Urinary bladder (tissue), 3 donors: ENCODE measurements at regions not wholly inside any gene's neighbourhood (a gene's known extent, or its start where the extent isn't known, plus 50 kb on each side); places are given as distances from the start of the nearest gene placed in this dataset.

Experiments used
- DNase-seq: peaks from one replicate; pipeline ENCODE4 v3.0.0-alpha.2; 2015; ENCODE audit errors: extremely low spot score
- H3K27ac ChIP-seq: one replicate; pipeline ENCODE4 v1.5.1; 2013; ENCODE audit warnings: low read depth, mild to moderate bottlenecking, moderate library complexity
- H3K36me3 ChIP-seq: one replicate; pipeline ENCODE4 v1.6.1; 2013; ENCODE audit warnings: mild to moderate bottlenecking, moderate library complexity; ENCODE audit not compliant: insufficient read depth
- H3K4me1 ChIP-seq: one replicate; pipeline ENCODE4 v1.6.1; 2013; ENCODE audit warnings: mild to moderate bottlenecking, moderate library complexity; ENCODE audit not compliant: insufficient read depth
- H3K4me3 ChIP-seq: one replicate; pipeline ENCODE4 v1.5.1; 2013; ENCODE audit warnings: low read depth, low read length
- WGBS: extraction: QIAGEN DNeasy Blood & Tissue Kit; methylation state at CpG from one replicate; pipeline ENCODE4 v1.1.7; 2013; 5-methylcytosine and 5-hydroxymethylcytosine counted together
- donor health status: healthy with polysubstance abuse.
- donor health status: healthy.

DNA sequence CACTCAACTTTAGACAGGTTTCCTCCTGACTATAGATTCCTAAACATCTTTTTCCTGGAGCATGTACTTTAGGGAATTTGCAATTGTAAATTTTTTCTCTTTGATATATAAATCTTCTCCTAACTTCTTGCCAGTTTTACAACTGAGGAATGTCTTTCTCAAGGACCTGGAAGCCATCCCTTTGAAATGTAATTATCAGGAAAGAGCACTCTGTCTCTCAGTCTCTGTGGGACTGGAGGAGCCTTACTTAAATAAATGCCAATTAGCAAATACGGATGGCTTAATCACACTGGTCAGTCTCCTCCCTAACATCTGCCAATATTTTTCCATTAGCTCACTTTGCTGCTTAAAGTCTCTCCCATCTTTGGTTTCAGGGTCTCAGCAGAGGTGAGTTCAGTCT is 344.3 kb upstream of the ARRDC3 start:
- DNase-seq = no peak
- no peaks in the 10 kb centered on the region for H3K4me1 ChIP-seq
- H3K36me3 ChIP-seq = no peaks in the 10 kb centered on the region
- no peak overlapping the region for H3K27ac ChIP-seq
- 12% methylated on average over 1 of the region's 1 CpG for WGBS
- no peak overlapping the region for H3K4me3 ChIP-seq

DNA sequence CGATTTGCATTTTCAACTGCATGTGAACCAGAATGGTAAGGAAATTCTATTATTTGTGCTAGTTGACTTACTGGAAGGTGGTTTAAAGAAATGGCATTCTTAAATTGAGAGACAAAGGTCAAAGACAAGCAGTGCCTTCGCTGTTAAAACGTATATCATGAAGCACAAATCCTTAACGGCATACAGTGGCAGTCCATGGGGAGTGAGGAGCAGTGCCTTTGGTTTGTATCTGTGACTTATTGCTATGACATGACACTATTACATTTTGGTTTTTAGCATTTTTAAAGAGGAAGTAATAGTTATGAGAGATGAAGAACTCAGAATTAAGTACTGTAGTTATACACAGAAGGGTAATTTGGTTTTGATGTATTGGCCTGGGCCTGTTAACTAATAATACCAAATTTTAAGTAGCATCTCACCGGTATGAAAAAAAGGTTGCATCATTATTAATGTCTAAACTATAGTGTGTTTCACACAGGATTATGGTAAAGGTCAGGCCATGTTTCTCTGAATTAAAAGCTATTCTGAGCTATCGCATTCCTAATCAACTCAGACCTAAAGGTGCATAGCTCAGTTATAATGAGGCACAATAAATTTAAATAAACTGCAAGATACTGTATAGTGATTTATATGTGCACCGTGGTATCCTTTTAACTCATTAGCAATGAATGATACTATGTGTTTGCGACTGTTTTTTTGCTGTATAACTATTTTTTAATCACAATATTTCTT is 339.8 kb upstream of the ARRDC3 start:
- Histone ChIP-seq H3K4me3 (no peak overlapping the region), H3K27ac (no peak overlapping the region)
- WGBS = 80% methylated on average over 8 of the region's 8 CpGs

DNA sequence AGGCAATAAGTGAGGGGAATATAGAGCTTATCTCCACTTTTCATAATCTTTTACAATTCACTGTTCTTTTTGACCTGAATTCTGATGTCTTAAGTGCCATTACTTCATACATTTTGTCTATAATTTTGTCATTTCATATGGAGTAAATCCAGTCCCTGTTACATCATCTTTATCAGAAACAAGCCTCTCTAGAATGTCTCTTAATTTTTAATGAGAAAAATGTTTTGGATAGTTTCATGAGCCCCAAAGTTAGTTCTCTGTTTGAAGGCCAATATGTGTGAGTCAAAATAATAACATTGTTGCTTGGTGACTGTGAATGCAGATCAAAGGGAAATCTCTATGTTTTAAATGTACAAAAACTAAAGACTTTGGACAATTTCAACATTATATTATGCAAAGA is 329.6 kb upstream of the ARRDC3 start:
- H3K4me1 ChIP-seq = no peaks in the 10 kb centered on the region
- DNase-seq = no peak
- no peak overlapping the region for H3K27ac ChIP-seq
- H3K4me3 ChIP-seq = no peak overlapping the region
- no peaks in the 10 kb centered on the region for H3K36me3 ChIP-seq

More for the DNA sequence above, 339.8 kb upstream of the ARRDC3 start:
- no peak for DNase-seq
- no peaks in the 10 kb centered on the region for H3K4me1 ChIP-seq
- H3K36me3 ChIP-seq = no peaks in the 10 kb centered on the region

DNA sequence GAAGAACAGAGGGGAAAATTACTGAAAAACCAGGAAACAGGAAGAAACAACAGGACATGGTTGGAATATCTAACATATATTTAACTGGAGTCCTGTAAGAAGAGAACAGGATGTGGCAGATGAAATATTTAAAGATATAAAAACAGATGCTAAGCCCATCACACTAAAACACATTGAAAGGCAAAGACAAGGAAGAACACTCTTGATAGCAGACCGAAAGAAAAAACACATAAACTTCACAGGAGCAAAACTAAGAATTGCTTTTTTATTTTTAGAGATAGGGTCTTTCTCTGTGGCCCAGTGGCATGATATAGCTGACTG is 324.4 kb upstream of the ARRDC3 start:
- Histone ChIP-seq H3K36me3 (no peaks in the 10 kb centered on the region), H3K27ac (no peak overlapping the region), H3K4me1 (no peaks in the 10 kb centered on the region), H3K4me3 (no peak overlapping the region)
- no peak for DNase-seq
- 47% methylated on average over 1 of the region's 1 CpG for WGBS

DNA sequence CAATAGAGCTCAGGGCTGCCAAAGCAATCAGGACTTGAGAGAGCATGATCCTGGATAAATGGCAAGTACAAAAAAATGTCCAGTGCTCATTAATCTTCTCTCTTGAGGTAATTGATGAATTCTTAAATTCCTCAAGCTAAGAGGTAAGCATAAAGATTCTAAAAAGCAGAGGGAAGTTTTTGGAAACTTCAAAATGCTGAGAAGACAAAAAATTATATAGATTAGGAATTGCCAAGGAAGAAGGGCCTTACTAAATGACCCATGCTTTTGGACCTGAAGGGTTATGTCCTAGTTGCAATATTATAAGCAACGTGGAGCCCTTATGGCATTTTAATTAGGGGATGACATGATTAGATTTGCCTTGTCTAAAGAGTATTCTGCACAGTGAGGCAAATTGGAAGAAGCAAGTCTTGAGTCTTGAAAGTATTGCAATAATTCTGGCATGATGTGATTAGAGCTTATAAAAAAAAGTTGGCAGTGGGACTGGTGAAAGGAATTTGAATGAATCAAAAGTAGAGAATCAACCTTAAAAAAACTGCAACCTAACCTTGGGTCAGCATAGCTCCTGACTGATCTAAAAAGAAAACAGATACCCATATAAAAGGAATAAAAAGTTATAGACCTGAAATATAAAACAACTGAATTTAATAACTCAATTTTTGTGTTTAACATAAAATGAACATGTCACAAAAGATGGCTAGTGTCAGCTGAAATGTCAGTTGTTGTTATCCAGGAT is 323.8 kb upstream of the ARRDC3 start:
- DNase-seq = no peak
- 14% methylated on average over 1 of the region's 1 CpG for WGBS
- Histone ChIP-seq H3K4me1 (no peaks in the 10 kb centered on the region), H3K4me3 (no peak overlapping the region), H3K36me3 (no peaks in the 10 kb centered on the region), H3K27ac (no peak overlapping the region)

DNA sequence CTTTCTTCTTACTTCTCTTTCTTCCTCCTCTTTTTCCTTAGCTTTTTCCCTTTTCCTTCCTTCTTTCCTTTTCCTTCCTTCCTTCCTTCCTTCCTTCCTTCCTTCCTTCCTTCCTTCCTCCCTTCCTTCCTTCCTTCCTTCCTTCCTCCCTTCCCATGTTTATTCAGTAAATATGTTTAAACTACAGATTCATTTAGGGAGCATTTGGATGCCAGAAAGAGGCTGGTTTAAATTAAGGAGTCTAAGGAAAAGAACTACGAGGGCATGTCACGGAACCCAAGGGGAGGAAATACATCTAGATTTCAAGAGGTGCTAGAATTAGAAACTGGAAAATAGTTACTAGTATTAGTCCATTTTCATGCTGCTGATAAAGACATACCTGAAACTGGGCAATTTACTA is 320.0 kb upstream of the ARRDC3 start:
- Histone ChIP-seq H3K4me3 (no peak overlapping the region), H3K27ac (no peak overlapping the region), H3K4me1 (no peaks in the 10 kb centered on the region), H3K36me3 (no peaks in the 10 kb centered on the region)
- 91% methylated on average over 2 of the region's 2 CpGs for WGBS
- DNase-seq = no peak

DNA sequence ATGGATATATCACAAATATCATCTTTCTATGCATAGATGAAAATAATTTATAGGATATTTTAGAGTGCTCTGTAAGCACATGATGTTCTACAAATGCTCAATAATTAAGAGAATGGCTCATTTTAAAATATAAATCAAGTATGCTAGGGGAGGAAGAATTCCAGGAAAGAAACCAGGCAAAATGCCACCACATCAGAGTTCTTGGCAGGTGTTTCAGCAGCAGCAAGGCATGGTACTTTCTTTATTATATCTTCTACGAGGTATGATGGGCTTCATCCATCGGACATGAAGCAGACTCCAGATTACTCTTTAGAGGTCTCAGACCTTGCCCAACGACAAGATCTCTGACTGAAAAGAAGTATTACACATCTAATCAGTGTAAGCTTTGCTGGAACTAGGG is 316.3 kb upstream of the ARRDC3 start:
- DNase-seq = no peak
- Histone ChIP-seq H3K4me3 (no peak overlapping the region), H3K4me1 (no peaks in the 10 kb centered on the region), H3K27ac (no peak overlapping the region), H3K36me3 (no peaks in the 10 kb centered on the region)
- 77% methylated on average over 3 of the region's 3 CpGs for WGBS

DNA sequence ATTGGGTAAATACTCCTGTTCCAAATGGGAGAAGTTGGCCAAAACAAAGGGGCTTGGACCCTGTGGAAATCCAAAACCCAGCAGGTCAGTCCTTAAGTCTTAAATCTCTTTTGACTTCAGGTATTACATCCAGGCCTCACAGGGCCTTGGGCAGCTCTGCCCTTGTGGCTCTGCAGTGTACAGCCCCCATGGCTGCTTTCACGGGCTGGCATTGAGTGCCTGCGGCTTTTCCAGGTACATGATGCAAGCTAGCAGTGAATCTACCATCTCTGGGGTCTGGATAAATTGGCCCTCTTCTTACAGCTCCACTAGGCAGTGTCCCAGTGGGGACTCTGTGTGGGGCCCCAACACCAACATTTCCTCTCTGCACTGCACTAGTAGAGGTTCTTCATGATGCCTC is 308.5 kb upstream of the ARRDC3 start:
- 95% methylated on average over 2 of the region's 2 CpGs for WGBS
- no peaks in the 10 kb centered on the region for H3K36me3 ChIP-seq
- H3K27ac ChIP-seq = no peak overlapping the region
- no peaks in the 10 kb centered on the region for H3K4me1 ChIP-seq
- no peak overlapping the region for H3K4me3 ChIP-seq
- no peak for DNase-seq

DNA sequence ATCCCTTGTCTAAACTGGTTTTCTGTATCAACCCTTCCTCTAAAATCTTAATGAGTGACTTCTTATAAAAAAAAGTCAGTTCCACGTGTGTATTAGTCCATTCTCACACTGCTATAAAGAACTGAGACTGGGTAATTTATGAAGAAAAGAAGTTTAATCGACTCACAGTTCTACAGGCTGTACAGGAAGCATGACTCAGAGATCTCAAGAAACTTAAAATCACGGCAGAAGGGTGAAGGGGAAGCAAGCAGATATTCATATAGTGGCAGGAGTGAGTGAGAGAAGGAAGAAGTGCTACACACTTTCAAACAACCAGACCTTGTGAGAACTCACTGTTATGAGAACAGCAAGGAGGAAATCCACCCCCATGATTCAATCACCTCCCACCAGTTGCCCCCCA is 307.8 kb upstream of the ARRDC3 start:
- H3K27ac ChIP-seq = no peak overlapping the region
- no peak for DNase-seq
- WGBS = 69% methylated on average over 3 of the region's 3 CpGs
- H3K4me3 ChIP-seq = no peak overlapping the region
- H3K36me3 ChIP-seq = no peaks in the 10 kb centered on the region
- H3K4me1 ChIP-seq = no peaks in the 10 kb centered on the region

DNA sequence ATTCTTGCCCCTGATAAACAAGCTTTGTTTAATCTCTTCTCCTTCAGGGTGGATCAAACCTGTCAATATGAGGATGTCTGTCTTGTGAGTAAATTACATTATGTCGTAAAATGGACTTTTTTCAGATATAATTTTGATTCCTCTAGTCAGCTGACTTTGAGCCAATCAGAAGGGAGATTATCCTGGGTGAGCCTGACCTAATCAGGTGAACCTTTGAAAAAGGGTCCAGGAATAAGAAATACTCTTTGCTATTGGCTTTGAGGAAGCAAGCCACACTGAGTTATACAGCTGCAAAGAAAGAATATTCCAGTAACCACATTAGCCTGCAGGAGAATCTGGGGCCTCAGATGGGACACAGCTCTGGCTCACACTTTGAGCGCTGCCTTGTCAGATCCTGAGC is 304.3 kb upstream of the ARRDC3 start:
- WGBS = 82% methylated on average over 2 of the region's 2 CpGs

DNA sequence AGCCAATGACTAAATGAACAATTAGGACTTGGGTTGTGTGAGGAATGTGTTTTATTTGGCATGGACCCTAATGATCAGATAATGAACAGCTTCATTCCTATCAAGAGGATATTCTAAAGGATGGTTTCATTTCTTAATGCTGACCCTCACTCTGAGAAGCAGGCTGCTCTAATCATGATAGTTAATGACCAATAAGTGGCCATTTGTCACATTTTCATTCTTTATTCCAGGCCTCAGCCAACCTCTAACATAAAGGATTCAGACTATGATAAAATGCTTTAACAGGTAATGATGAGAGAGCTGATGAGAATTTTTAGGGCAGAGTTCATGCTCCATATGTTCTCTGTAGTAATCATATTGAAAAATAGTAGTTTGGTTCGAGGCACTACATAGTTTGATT is 301.5 kb upstream of the ARRDC3 start:
- no peak for DNase-seq
- H3K36me3 ChIP-seq = no peaks in the 10 kb centered on the region
- H3K27ac ChIP-seq = no peak overlapping the region
- H3K4me3 ChIP-seq = no peak overlapping the region
- 73% methylated on average over 1 of the region's 1 CpG for WGBS
- no peaks in the 10 kb centered on the region for H3K4me1 ChIP-seq

More for the DNA sequence above, 304.3 kb upstream of the ARRDC3 start:
- Histone ChIP-seq H3K36me3 (no peaks in the 10 kb centered on the region), H3K27ac (no peak overlapping the region), H3K4me3 (no peak overlapping the region), H3K4me1 (no peaks in the 10 kb centered on the region)
- no peak for DNase-seq

DNA sequence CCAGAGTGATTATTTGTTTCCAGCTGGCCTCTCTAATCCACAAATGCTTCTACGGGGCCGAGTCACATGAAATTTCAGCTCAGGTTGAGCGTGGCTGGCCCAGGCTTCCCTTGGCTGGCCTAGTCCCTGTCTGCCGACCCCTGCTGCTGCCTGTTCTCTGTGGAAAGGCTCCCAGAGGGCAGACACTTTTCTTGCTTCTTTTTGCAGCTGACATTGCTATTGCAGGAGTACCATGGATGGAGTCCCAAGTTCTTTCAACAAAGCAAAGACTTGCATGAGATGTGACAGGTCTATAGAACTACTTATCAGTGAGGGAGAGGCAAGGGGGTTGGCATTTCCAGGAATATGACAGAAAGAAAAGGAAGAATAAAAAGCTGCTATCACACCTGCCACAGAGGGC is 287.4 kb upstream of the ARRDC3 start:
- H3K4me1 ChIP-seq = no peaks in the 10 kb centered on the region
- no peaks in the 10 kb centered on the region for H3K36me3 ChIP-seq
- no peak overlapping the region for H3K4me3 ChIP-seq
- WGBS = 22% methylated on average over 4 of the region's 4 CpGs
- no peak overlapping the region for H3K27ac ChIP-seq
- no peak for DNase-seq

DNA sequence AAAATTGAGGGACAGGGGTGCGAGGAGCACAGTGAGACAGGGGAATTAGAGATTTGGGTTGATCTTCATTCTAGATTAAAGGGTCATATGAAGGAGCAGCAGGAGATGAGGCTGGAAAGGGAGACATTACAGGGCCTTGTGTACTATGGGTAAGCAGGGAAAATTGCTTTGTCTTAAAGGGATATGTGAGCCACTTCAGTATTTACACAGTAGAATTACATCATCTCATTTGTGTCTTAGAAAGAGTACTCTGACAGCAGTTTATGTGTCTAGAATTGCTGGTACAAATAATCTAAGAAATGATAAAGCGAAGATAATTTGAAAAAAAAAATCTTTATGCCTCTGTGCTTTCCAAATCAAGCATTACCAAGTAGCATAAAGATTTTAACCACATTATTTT is 287.0 kb upstream of the ARRDC3 start:
- 74% methylated on average over 2 of the region's 2 CpGs for WGBS
- no peak overlapping the region for H3K27ac ChIP-seq
- no peak overlapping the region for H3K4me3 ChIP-seq
- H3K36me3 ChIP-seq = no peaks in the 10 kb centered on the region
- no peak for DNase-seq
- no peaks in the 10 kb centered on the region for H3K4me1 ChIP-seq

DNA sequence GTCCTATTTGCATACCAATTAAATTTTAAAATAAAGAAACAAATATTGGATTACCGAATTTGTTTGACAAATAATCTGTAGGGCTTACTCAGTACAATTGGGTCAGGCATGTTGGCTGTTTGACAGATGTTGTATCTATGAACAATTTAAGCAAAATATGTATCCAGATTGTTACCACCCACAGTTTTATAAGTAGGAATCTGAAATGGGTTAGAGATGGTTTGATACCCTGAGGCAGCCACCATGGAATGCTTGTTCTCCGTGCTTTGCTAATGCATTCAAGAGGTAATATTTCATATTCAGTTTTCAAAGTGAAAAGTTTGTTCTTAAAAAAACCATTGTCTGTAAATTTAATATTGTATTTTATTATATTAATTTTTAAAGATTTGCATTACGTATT is 285.1 kb upstream of the ARRDC3 start:
- no peak for DNase-seq
- WGBS = 88% methylated on average over 3 of the region's 3 CpGs
- no peaks in the 10 kb centered on the region for H3K4me1 ChIP-seq
- H3K36me3 ChIP-seq = no peaks in the 10 kb centered on the region
- H3K27ac ChIP-seq = no peak overlapping the region
- H3K4me3 ChIP-seq = no peak overlapping the region
